Erythroblast (primary cell): ENCODE measurements at regions not wholly inside any gene's neighbourhood (a gene's known extent, or its start where the extent isn't known, plus 50 kb on each side); places are given as distances from the start of the nearest gene placed in this dataset.

Experiments
- GATA1 ChIP-seq: IDR thresholded peaks from 2 replicates; pipeline ENCODE4 v1.6.1; 2011; ENCODE audit warnings: low read depth, mild to moderate bottlenecking, control low read depth, low read length, moderate library complexity
- POLR2A ChIP-seq: IDR thresholded peaks from 2 replicates; pipeline ENCODE4 v1.6.1; 2011; ENCODE audit warnings: mild to moderate bottlenecking, low read length

DNA sequence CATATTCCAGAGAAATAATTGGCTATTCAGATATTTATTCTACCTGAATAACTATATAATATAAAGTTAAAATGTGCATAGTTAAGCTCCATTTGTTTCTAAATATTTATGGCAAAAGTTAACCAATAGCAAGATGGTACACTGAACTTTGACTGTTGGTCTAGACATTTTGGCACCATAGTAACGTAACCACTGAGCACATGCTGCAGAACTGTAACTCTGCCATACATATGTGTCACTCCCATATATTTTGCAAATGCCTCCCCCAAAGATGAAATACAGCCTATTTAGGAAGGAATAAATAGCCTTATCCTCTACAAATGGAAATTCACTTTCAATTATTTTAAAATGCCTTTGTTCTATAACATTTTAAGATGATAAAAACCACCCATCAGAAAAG lies 424.9 kb downstream of the CENPC start:
- TF ChIP-seq POLR2A (no peak), GATA1 (no peak)
